Ishikawa (cell line): ENCODE measurements at regions not wholly inside any gene's neighbourhood (a gene's known extent, or its start where the extent isn't known, plus 50 kb on each side); places are given as distances from the start of the nearest gene placed in this dataset.

Experiments used
- CEBPB ChIP-seq: IDR thresholded peaks from 2 replicates; pipeline ENCODE4 v1.6.1; 2012
- CREB1 ChIP-seq: IDR thresholded peaks from 2 replicates; pipeline ENCODE4 v1.6.1; 2012; ENCODE audit warnings: low read depth
- EGR1 ChIP-seq: IDR thresholded peaks from 2 replicates; pipeline ENCODE4 v1.6.1; 2012
- EP300 ChIP-seq: IDR thresholded peaks from 2 replicates; pipeline ENCODE4 v1.6.1; 2012; ENCODE audit warnings: borderline replicate concordance
- FOXM1 ChIP-seq: IDR thresholded peaks from 2 replicates; pipeline ENCODE4 v1.6.1; 2012; ENCODE audit warnings: low read depth, borderline replicate concordance
- NFIC ChIP-seq: IDR thresholded peaks from 2 replicates; pipeline ENCODE4 v1.6.1; 2012
- RAD21 ChIP-seq: IDR thresholded peaks from 2 replicates; pipeline ENCODE4 v1.6.1; 2012; ENCODE audit warnings: low read depth
- TAF1 ChIP-seq: IDR thresholded peaks from 2 replicates; pipeline ENCODE4 v1.6.1; 2012; ENCODE audit warnings: low read depth, mild to moderate bottlenecking
- TCF12 ChIP-seq: IDR thresholded peaks from 2 replicates; pipeline ENCODE4 v1.6.1; 2012; ENCODE audit warnings: low read depth
- TEAD4 ChIP-seq: IDR thresholded peaks from 2 replicates; pipeline ENCODE4 v1.6.1; 2012
- YY1 ChIP-seq: IDR thresholded peaks from 2 replicates; pipeline ENCODE4 v1.6.1; 2012; ENCODE audit warnings: low read depth
- ZBTB7A ChIP-seq: IDR thresholded peaks from 2 replicates; pipeline ENCODE4 v1.6.1; 2012; ENCODE audit warnings: low read depth
- TF ChIP-seq, protein P1 (sequence below): IDR thresholded peaks from 2 replicates; pipeline ENCODE4 v1.6.1; 2012
- TF ChIP-seq, protein P2 (sequence below): IDR thresholded peaks from 2 replicates; pipeline ENCODE4 v1.6.1; 2012; ENCODE audit warnings: low read depth, mild to moderate bottlenecking
- TF ChIP-seq, protein P3 (sequence below): IDR thresholded peaks from 2 replicates; pipeline ENCODE4 v1.6.1; 2012

- TF ChIP-seq, protein P1, sequence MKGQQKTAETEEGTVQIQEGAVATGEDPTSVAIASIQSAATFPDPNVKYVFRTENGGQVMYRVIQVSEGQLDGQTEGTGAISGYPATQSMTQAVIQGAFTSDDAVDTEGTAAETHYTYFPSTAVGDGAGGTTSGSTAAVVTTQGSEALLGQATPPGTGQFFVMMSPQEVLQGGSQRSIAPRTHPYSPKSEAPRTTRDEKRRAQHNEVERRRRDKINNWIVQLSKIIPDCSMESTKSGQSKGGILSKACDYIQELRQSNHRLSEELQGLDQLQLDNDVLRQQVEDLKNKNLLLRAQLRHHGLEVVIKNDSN: no peak
- TF ChIP-seq EP300 (no peak), ZBTB7A (no peak), TCF12 (no peak), CEBPB (no peak), CREB1 (no peak), NFIC (no peak), RAD21 (no peak), YY1 (no peak), EGR1 (no peak), TAF1 (no peak), FOXM1 (no peak), TEAD4 (no peak)
- TF ChIP-seq, protein P2, sequence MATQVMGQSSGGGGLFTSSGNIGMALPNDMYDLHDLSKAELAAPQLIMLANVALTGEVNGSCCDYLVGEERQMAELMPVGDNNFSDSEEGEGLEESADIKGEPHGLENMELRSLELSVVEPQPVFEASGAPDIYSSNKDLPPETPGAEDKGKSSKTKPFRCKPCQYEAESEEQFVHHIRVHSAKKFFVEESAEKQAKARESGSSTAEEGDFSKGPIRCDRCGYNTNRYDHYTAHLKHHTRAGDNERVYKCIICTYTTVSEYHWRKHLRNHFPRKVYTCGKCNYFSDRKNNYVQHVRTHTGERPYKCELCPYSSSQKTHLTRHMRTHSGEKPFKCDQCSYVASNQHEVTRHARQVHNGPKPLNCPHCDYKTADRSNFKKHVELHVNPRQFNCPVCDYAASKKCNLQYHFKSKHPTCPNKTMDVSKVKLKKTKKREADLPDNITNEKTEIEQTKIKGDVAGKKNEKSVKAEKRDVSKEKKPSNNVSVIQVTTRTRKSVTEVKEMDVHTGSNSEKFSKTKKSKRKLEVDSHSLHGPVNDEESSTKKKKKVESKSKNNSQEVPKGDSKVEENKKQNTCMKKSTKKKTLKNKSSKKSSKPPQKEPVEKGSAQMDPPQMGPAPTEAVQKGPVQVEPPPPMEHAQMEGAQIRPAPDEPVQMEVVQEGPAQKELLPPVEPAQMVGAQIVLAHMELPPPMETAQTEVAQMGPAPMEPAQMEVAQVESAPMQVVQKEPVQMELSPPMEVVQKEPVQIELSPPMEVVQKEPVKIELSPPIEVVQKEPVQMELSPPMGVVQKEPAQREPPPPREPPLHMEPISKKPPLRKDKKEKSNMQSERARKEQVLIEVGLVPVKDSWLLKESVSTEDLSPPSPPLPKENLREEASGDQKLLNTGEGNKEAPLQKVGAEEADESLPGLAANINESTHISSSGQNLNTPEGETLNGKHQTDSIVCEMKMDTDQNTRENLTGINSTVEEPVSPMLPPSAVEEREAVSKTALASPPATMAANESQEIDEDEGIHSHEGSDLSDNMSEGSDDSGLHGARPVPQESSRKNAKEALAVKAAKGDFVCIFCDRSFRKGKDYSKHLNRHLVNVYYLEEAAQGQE: no peak
- TF ChIP-seq, protein P3, sequence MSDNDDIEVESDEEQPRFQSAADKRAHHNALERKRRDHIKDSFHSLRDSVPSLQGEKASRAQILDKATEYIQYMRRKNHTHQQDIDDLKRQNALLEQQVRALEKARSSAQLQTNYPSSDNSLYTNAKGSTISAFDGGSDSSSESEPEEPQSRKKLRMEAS: no peak
These were observed 61.6 kb downstream of the GSX1 start for GRCh38 chr13:27853861-27854260.

- TF ChIP-seq EP300 (no peak), FOXM1 (no peak), CREB1 (no peak), NFIC (no peak), TAF1 (no peak), RAD21 (no peak), CEBPB (no peak), TEAD4 (no peak), EGR1 (no peak), ZBTB7A (no peak), TCF12 (no peak), YY1 (no peak)
- TF ChIP-seq, protein P1: no peak
- TF ChIP-seq, protein P3: no peak
These were observed 62.3 kb downstream of the GSX1 start for GRCh38 chr13:27854606-27855005.

DNA sequence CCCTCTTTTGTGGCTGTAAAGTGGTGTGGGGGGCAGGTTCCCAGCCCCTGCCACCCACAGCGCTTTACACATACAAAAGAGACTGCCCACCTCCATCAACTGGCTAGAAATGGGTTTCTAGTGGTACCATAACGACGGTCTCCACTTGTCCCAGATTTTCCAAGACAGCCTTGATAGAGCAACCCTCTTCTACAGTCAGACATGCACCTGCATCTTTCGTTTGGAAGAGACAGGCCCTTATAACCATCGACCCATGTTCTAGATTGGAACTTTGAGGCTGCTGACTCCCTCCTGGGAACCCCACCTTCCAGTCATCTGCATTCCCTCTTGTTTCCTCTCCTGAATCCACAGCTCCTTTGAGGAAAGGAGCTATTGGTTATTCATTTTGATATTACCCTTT, 63.1 kb downstream of the GSX1 start:
- no peak for TF ChIP-seq EP300
- TF ChIP-seq, protein P1: no peak
- no peak for TF ChIP-seq NFIC
- no peak for TF ChIP-seq RAD21
- no peak for TF ChIP-seq CREB1
- TF ChIP-seq CEBPB: no peak
- no peak for TF ChIP-seq TCF12
- no peak for TF ChIP-seq FOXM1

DNA sequence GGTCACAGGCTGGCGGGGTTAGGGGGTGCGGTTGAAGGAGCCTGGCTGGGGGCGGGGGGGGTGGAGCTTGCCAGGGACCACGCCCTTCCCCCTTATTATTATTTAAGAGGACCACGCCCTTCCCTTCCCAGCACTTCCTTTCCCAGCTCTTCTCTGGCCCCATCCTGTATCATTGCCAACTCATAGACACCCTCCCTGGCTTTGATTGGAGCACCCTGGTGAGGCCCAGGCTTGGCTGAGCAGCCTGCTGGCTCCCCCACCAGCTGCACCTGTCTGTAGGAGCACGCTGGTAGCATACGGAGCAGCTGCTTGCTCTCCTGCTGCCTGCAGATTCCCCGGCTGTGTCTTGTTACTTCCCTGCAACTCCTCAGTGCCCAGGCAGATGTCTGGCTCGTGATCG, 62.5 kb upstream of the PDX1 start:
- no peak for TF ChIP-seq FOXM1
- no peak for TF ChIP-seq NFIC
- TF ChIP-seq TEAD4: no peak
- no peak for TF ChIP-seq CEBPB
- TF ChIP-seq, protein P2: no peak
- no peak for TF ChIP-seq CREB1

GRCh38 chr13:27858046-27858445, 61.8 kb upstream of the PDX1 start:
- TF ChIP-seq, protein P2: no peak
- TF ChIP-seq ZBTB7A: no peak
- TF ChIP-seq RAD21: no peak
- TF ChIP-seq TAF1: no peak
- no peak for TF ChIP-seq CREB1
- no peak for TF ChIP-seq EP300
- TF ChIP-seq FOXM1: no peak
- TF ChIP-seq, protein P1: no peak
- no peak for TF ChIP-seq NFIC
- TF ChIP-seq YY1: no peak
- TF ChIP-seq CEBPB: no peak
- TF ChIP-seq EGR1: no peak
- TF ChIP-seq TCF12: no peak
- TF ChIP-seq, protein P3: no peak
- no peak for TF ChIP-seq TEAD4
